Sciatic nerve (tissue), 2 donors: ENCODE measurements at regions not wholly inside any gene's neighbourhood (a gene's known extent, or its start where the extent isn't known, plus 50 kb on each side); places are given as distances from the start of the nearest gene placed in this dataset.
"Not testable (repeated sequence)": the region's sequence is repeated elsewhere in the genome, so short reads cannot be mapped to it uniquely, and the experiment has no call there.

Source experiments
- ATAC-seq: fragments of 200-7000 bp; cut with Tn5 transposase; one replicate; pipeline ENCODE4 v1.9.1; 2020; ENCODE audit warnings: mild to moderate bottlenecking, moderate library complexity
- DNase-seq: peaks from one replicate; pipeline ENCODE4 v3.0.0-alpha.2; 2020; ENCODE audit warnings: low spot score
- intact Hi-C: fragments of 100-400 bp; cut with DNase I; formaldehyde crosslinking; loops from one replicate; pipeline ENCODE4 v1.14.2; 2022
- donor health status: DM: no; HTN: no; CAD: no.
- donor health status: DM: no; HTN: no; CAD: no.

- intact Hi-C loops, result no loop called here
These were observed 274.5 kb downstream of the DACT1 start for GRCh38 chr14:58912287-58912686.

GRCh38 chr14:58912799-58913432, 275.2 kb downstream of the DACT1 start:
- intact Hi-C loops, result no loop called here
- ATAC-seq, result no peak
- no peak for DNase-seq

More at GRCh38 chr14:58912287-58912686, 274.5 kb downstream of the DACT1 start:
- DNase-seq (no peak), ATAC-seq (no peak)

GRCh38 chr14:58914279-58914855, 274.1 kb upstream of the DAAM1 start:
- no peak for ATAC-seq
- intact Hi-C loops, result no loop called here
- DNase-seq, result no peak

- intact Hi-C loops, result no loop called here
- ATAC-seq (no peak), DNase-seq (no peak)
These were observed 272.8 kb upstream of the DAAM1 start for GRCh38 chr14:58915646-58916045.

- DNase-seq, result no peak
- intact Hi-C loops, result no loop called here
- no peak for ATAC-seq
These were observed 270.3 kb upstream of the DAAM1 start for GRCh38 chr14:58918066-58918738.

- no peak for ATAC-seq
- intact Hi-C loops, result no loop called here
These were observed 269.2 kb upstream of the DAAM1 start for GRCh38 chr14:58919217-58919616.

GRCh38 chr14:58920230-58920629, 268.2 kb upstream of the DAAM1 start:
- no peak for ATAC-seq
- intact Hi-C loops, result no loop called here

More at GRCh38 chr14:58919217-58919616, 269.2 kb upstream of the DAAM1 start:
- no peak for DNase-seq

GRCh38 chr14:58922201-58922940, 266.1 kb upstream of the DAAM1 start:
- DNase-seq, intact Hi-C loops, ATAC-seq: not testable (repeated sequence)

More at GRCh38 chr14:58920230-58920629, 268.2 kb upstream of the DAAM1 start:
- DNase-seq, result no peak

GRCh38 chr14:58923751-58924405, 264.6 kb upstream of the DAAM1 start:
- ATAC-seq, result no peak
- DNase-seq, result no peak
- intact Hi-C loops, result no loop called here

- ATAC-seq (no peak), DNase-seq (no peak)
- intact Hi-C loops, result no loop called here
These were observed 246.8 kb upstream of the DAAM1 start for GRCh38 chr14:58941629-58942028.

GRCh38 chr14:58942516-58942915, 246.0 kb upstream of the DAAM1 start:
- ATAC-seq, result no peak
- intact Hi-C loops, result no loop called here
- no peak for DNase-seq

GRCh38 chr14:58944343-58944967, 244.0 kb upstream of the DAAM1 start:
- ATAC-seq (no peak), DNase-seq (no peak)
- intact Hi-C loops, result no loop called here

- ATAC-seq (no peak), DNase-seq (no peak)
- intact Hi-C loops, result no loop called here
These were observed 243.5 kb upstream of the DAAM1 start for GRCh38 chr14:58944968-58945356.

GRCh38 chr14:58946431-58946830, 242.0 kb upstream of the DAAM1 start:
- intact Hi-C loops, result no loop called here
- DNase-seq (no peak), ATAC-seq (no peak)

- DNase-seq (no peak), ATAC-seq (no peak)
- intact Hi-C loops, result no loop called here
These were observed 241.3 kb upstream of the DAAM1 start for GRCh38 chr14:58947156-58947555.

GRCh38 chr14:58947814-58948445, 240.5 kb upstream of the DAAM1 start:
- ATAC-seq (no peak), DNase-seq (no peak)
- intact Hi-C loops, result no loop called here

GRCh38 chr14:58950555-58950954, 237.9 kb upstream of the DAAM1 start:
- no peak for ATAC-seq
- DNase-seq, result no peak
- intact Hi-C loops, result no loop called here

- no peak for DNase-seq
- no peak for ATAC-seq
- intact Hi-C loops, result no loop called here
These were observed 237.3 kb upstream of the DAAM1 start for GRCh38 chr14:58951143-58951542.
